ENCODE measurements at regions not wholly inside any gene's neighbourhood (a gene's known extent, or its start where the extent isn't known, plus 50 kb on each side); places are given as distances from the start of the nearest gene placed in this dataset.

DNA sequence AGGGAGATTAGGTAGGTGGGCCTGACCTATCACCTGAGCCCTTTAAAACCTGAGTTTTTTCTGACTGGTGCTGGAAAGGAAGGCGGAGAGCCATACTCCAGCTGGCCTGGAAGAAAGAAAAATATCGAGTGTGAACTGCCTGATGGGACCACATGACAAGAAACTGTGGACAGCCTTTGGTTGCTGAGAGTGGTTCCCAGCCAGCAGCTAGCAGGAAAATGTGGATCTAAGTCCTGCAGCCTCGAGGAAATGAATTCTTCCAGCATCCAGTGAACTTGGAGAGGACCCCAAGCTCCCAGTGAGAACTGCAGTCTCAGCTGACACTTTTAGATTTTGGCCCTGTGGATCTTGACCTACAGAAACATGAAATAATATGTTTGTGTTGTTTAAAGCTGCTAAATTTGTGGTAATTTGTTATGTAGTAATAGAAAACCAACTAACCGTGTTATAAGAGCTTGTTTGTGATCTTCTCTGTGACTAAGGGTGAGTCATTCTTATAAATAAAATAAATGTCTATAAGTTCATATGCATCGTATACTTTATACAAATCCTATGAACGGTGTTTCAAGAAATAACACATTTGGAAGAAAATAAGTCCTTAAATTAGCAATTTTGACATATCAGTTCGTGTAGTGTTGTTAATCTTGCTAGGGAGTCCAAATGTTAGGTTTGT, 359.6 kb downstream of the BMP4 start:
- Histone ChIP-seq H3K4me2 (ENCODE audit: extremely low read depth, insufficient read depth, low read length) (no peak overlapping the region), H2AFZ (ENCODE audit: low read length) (no peak overlapping the region), H3K9me3 (ENCODE audit: control insufficient read depth, insufficient read depth, low read depth, low read length) (no peaks in the 10 kb centered on the region), H3K4me3 (replicated peaks in 1 of 4; ENCODE audit: control extremely low read depth in 1 of 4, insufficient read depth in 1 of 4, low read depth in 3 of 4, low read length in 4 of 4) (no peak overlapping the region), H3K79me2 (ENCODE audit: control insufficient read depth, insufficient read depth, low read length) (no peaks in the 10 kb centered on the region), H4K20me1 (ENCODE audit: control insufficient read depth, extremely low read depth, insufficient read depth, low read length) (no peaks in the 10 kb centered on the region), H3K9ac (ENCODE audit: insufficient read depth, low read length) (no peak overlapping the region), H3K4me1 (ENCODE audit: control insufficient read depth, extremely low read depth, insufficient read depth, low read length) (no peaks in the 10 kb centered on the region), H3K27me3 (ENCODE audit: control insufficient read depth, insufficient read depth, low read length) (no peaks in the 10 kb centered on the region), H3K36me3 (ENCODE audit: control insufficient read depth, insufficient read depth, low read length) (no peaks in the 10 kb centered on the region), H3K27ac (ENCODE audit: insufficient read depth, low read length) (no peak overlapping the region)
- TF ChIP-seq EZH2 (IDR thresholded peaks at IDR 0.05; ENCODE audit: low read length, missing control alignments) = no peak
- TF ChIP-seq, protein P1, sequence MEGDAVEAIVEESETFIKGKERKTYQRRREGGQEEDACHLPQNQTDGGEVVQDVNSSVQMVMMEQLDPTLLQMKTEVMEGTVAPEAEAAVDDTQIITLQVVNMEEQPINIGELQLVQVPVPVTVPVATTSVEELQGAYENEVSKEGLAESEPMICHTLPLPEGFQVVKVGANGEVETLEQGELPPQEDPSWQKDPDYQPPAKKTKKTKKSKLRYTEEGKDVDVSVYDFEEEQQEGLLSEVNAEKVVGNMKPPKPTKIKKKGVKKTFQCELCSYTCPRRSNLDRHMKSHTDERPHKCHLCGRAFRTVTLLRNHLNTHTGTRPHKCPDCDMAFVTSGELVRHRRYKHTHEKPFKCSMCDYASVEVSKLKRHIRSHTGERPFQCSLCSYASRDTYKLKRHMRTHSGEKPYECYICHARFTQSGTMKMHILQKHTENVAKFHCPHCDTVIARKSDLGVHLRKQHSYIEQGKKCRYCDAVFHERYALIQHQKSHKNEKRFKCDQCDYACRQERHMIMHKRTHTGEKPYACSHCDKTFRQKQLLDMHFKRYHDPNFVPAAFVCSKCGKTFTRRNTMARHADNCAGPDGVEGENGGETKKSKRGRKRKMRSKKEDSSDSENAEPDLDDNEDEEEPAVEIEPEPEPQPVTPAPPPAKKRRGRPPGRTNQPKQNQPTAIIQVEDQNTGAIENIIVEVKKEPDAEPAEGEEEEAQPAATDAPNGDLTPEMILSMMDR (conservative IDR thresholded peaks at IDR 0.05 in 1 of 2, IDR thresholded peaks at IDR 0.05 in 1 of 2; ENCODE audit: low read depth in 1 of 2, low read length in 2 of 2) = no peak
- DNase-seq (ENCODE audit: low read depth in 2 of 2) = peak in 1 of 2 donors; percentile 76

DNA sequence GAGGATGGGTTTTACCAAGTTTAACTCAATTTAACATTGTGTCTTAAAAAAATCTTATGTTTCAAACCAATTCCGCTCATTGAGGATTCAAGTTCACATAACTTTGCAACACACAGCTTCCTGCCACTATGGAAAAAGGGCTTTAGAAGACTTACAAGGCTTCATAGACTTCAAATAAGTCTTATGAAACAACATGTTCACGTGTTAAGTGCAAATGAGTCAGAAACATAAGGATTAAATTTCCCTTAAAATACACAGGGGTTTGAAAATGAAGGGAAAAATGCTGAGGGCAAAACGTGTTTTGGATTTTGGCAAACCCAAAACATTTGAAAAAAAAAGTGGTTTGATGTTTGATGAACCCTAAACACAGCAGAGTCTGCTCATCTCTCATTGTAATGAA, 364.8 kb downstream of the BMP4 start:
- DNase-seq (ENCODE audit: low read depth in 2 of 2) = no peak
- Histone ChIP-seq H3K4me1 (ENCODE audit: control insufficient read depth, extremely low read depth, insufficient read depth, low read length) (no peaks in the 10 kb centered on the region), H3K27ac (ENCODE audit: insufficient read depth, low read length) (no peak overlapping the region), H3K27me3 (ENCODE audit: control insufficient read depth, insufficient read depth, low read length) (peaks cover 5% of the 10 kb centered on the region), H2AFZ (ENCODE audit: low read length) (no peak overlapping the region), H3K4me3 (replicated peaks in 1 of 4; ENCODE audit: control extremely low read depth in 1 of 4, insufficient read depth in 1 of 4, low read depth in 3 of 4, low read length in 4 of 4) (no peak overlapping the region), H3K4me2 (ENCODE audit: extremely low read depth, insufficient read depth, low read length) (no peak overlapping the region), H3K9me3 (ENCODE audit: control insufficient read depth, insufficient read depth, low read depth, low read length) (no peaks in the 10 kb centered on the region), H4K20me1 (ENCODE audit: control insufficient read depth, extremely low read depth, insufficient read depth, low read length) (no peaks in the 10 kb centered on the region), H3K36me3 (ENCODE audit: control insufficient read depth, insufficient read depth, low read length) (no peaks in the 10 kb centered on the region), H3K9ac (ENCODE audit: insufficient read depth, low read length) (no peak overlapping the region), H3K79me2 (ENCODE audit: control insufficient read depth, insufficient read depth, low read length) (no peaks in the 10 kb centered on the region)
- TF ChIP-seq, protein P1 (conservative IDR thresholded peaks at IDR 0.05 in 1 of 2, IDR thresholded peaks at IDR 0.05 in 1 of 2; ENCODE audit: low read depth in 1 of 2, low read length in 2 of 2) = no peak
- no peak for TF ChIP-seq EZH2 (IDR thresholded peaks at IDR 0.05; ENCODE audit: low read length, missing control alignments)

DNA sequence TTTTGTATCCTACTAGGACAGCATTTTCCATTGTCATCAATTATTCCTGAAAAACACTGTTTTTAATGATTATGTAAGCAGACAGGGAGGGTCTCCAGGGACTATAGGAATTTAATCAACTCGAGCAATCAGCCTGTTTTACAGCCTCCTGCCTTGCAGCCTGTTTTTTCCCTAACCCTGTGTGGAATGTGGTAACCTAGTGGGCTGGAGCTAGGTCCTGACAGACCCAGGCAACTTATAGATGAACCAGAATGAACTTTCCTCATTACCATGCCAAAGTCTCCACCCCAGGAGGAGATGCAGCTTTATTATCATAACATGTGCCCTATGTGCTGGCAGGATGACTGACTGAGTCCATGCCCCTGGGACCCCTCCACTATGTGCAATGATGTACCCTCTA, 375.1 kb downstream of the BMP4 start:
- no peaks in the 10 kb centered on the region for H3K36me3 ChIP-seq (ENCODE audit: control insufficient read depth, insufficient read depth, low read length)
- no peak overlapping the region for H3K27ac ChIP-seq (ENCODE audit: insufficient read depth, low read length)
- no peak for TF ChIP-seq EZH2 (IDR thresholded peaks at IDR 0.05; ENCODE audit: low read length, missing control alignments)
- TF ChIP-seq, protein P1 (conservative IDR thresholded peaks at IDR 0.05 in 1 of 2, IDR thresholded peaks at IDR 0.05 in 1 of 2; ENCODE audit: low read depth in 1 of 2, low read length in 2 of 2) = no peak
- no peak overlapping the region for H3K4me2 ChIP-seq (ENCODE audit: extremely low read depth, insufficient read depth, low read length)
- no peaks in the 10 kb centered on the region for H4K20me1 ChIP-seq (ENCODE audit: control insufficient read depth, extremely low read depth, insufficient read depth, low read length)
- no peak overlapping the region for H3K4me3 ChIP-seq (replicated peaks in 1 of 4; ENCODE audit: control extremely low read depth in 1 of 4, insufficient read depth in 1 of 4, low read depth in 3 of 4, low read length in 4 of 4)
- no peaks in the 10 kb centered on the region for H3K27me3 ChIP-seq (ENCODE audit: control insufficient read depth, insufficient read depth, low read length)
- H3K9ac ChIP-seq (ENCODE audit: insufficient read depth, low read length) = no peak overlapping the region
- no peaks in the 10 kb centered on the region for H3K9me3 ChIP-seq (ENCODE audit: control insufficient read depth, insufficient read depth, low read depth, low read length)
- no peak for DNase-seq (ENCODE audit: low read depth in 2 of 2)
- no peaks in the 10 kb centered on the region for H3K4me1 ChIP-seq (ENCODE audit: control insufficient read depth, extremely low read depth, insufficient read depth, low read length)
- no peak overlapping the region for H2AFZ ChIP-seq (ENCODE audit: low read length)
- H3K79me2 ChIP-seq (ENCODE audit: control insufficient read depth, insufficient read depth, low read length) = no peaks in the 10 kb centered on the region

All from fibroblast of lung (primary cell).